Motor neuron (in vitro differentiated cells): ENCODE measurements at regions not wholly inside any gene's neighbourhood (a gene's known extent, or its start where the extent isn't known, plus 50 kb on each side); places are given as distances from the start of the nearest gene placed in this dataset.

ENCODE experiments used
- ATAC-seq, 8 experiments: fragments of 200-7000 bp; cut with Tn5 transposase; replicated peaks in 6 of 8; 2 replicates each; pipeline ENCODE4 v1.8.0; 2021; ENCODE audit warnings: mild to moderate bottlenecking in 8 of 8, moderate library complexity in 8 of 8
- H3K27ac ChIP-seq, 2 donors: fragments of 250-450 bp; sonication (Bioruptor Pico); 2 replicates each; pipeline ENCODE4 v1.9.0; 2021; ENCODE audit warnings: antibody characterized with exemption in 2 of 2, mild to moderate bottlenecking in 2 of 2, moderate library complexity in 1 of 2
- H3K4me1 ChIP-seq, 2 donors: fragments of 250-450 bp; sonication (Bioruptor Pico); replicated peaks in 1 of 2; 2 replicates each; pipeline ENCODE4 v1.6.1; 2021; ENCODE audit warnings: antibody characterized with exemption in 2 of 2, mild to moderate bottlenecking in 2 of 2, moderate library complexity in 1 of 2
- H3K4me3 ChIP-seq, 5 donors: fragments of 250-450 bp; sonication (Bioruptor Pico); 2 replicates each; pipeline ENCODE4 v1.9.0; 2021; ENCODE audit warnings: antibody characterized with exemption in 5 of 5, mild to moderate bottlenecking in 5 of 5, moderate library complexity in 4 of 5
- WGBS, 10 experiments: fragments of 450-650 bp; shearing (Covaris generic); methylation state at CpG; one replicate each; pipeline ENCODE4 v1.0.0; 2022; 5-methylcytosine and 5-hydroxymethylcytosine counted together
- in situ Hi-C, 9 experiments: fragments of 400-800 bp; cut with MboI; loops; one replicate each; pipeline ENCODE4 v1.15.0; 2021; ENCODE audit warnings: low sequenced_read_pairs in 9 of 9, low pct_unique_long_range_greater_than_20kb in 2 of 9; ENCODE audit not compliant: unreplicated experiment in 9 of 9

DNA sequence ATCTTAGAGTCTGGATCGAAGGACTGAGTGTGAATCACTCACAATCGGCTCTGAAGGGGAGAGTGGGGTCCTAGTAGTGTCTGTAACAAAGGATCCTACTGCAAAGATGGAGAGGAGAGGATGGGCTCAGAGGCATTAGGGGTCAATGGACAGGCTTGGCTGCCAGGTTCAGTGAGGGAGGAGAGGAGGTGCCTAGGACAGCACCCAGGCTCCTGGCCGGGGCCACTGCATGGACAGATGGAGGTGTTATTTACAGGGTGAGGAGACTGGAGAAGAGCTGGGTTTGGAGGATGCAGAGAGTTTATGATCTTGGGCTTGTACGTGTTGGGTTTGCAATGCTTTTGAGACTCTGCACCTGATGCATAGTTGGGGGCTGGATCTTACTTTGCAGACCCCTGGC lies 658.9 kb downstream of the PTPRU start:
- no peak overlapping the region for H3K4me3 ChIP-seq
- H3K4me1 ChIP-seq, result peaks cover 0 to 11% of the 10 kb centered on the region in 2 donors
- in situ Hi-C loops, result no loop called here
- WGBS, 10 experiments, result 0 to 100% (median 54%) methylated on average over 1 to 4 of the region's 4 CpGs; no CpG with 5 or more reads in 2 of the 10 experiments
- ATAC-seq, result no peak
- no peak overlapping the region for H3K27ac ChIP-seq

DNA sequence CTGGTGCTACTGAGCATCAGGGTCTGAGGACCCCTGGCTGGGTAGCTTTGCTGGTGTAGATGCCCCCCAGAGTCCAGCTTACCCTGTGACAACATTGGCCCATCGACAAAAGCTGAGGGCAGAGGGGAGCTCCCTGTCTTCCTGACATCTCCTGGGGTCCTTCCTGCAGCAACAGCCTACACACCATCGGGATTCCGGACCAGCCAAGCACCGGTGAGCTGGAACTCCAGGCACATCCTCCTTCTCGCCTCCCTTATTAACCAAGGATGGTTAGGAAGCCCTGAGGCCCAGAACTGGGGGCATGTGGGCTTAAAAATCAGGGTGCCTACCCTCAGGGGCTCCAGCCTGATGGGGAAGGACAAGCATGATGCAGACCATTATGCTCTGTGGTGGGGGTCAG lies 658.0 kb downstream of the PTPRU start:
- H3K4me3 ChIP-seq, result no peak overlapping the region
- H3K27ac ChIP-seq, result no peak overlapping the region
- no peak for ATAC-seq
- 0 to 90% (median 43%) methylated on average over 2 to 4 of the region's 5 CpGs; no CpG with 5 or more reads in 6 of the 10 experiments for WGBS, 10 experiments
- in situ Hi-C loops, result no loop called here
- H3K4me1 ChIP-seq, result peaks cover 0 to 9% of the 10 kb centered on the region in 2 donors

DNA sequence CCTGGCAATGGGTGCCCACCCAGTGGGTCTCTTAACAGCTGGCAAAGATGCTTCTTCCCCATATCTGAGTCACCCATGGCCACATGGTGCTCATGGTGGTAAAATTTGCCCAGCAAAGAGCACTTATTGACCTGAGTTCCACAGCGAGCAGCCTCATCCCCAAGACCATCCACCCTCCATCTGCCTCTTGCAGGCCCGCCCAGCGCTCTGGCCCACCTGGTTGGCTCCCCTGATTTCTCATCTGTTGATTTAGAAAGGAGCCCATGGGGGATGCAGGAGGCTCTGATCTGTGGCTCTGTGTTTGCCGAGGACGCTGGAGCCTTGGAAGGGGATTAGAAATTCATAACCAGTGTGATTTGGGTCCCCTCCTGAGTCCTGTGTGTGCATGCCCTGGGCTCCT lies 657.5 kb downstream of the PTPRU start:
- ATAC-seq, result no peak
- in situ Hi-C loops, result no loop called here
- WGBS, 10 experiments, result 20 to 80% (median 77%) methylated on average over 1 to 5 of the region's 5 CpGs; no CpG with 5 or more reads in 6 of the 10 experiments
- Histone ChIP-seq H3K27ac (no peak overlapping the region), H3K4me3 (no peak overlapping the region), H3K4me1 (peaks cover 0 to 9% of the 10 kb centered on the region in 2 donors)

GRCh38 chr1:29893046-29893723 lies 656.9 kb downstream of the PTPRU start:
- 0 to 82% (median 67%) methylated on average over 1 to 4 of the region's 7 CpGs; no CpG with 5 or more reads in 3 of the 10 experiments for WGBS, 10 experiments
- Histone ChIP-seq H3K27ac (no peak overlapping the region), H3K4me1 (peaks cover 0 to 9% of the 10 kb centered on the region in 2 donors), H3K4me3 (no peak overlapping the region)
- ATAC-seq, result peak in 4 of 8 experiments; percentile 16 to 94 (median 77)
- in situ Hi-C loops, result no loop called here

GRCh38 chr1:29892247-29892646 lies 655.9 kb downstream of the PTPRU start:
- Histone ChIP-seq H3K27ac (no peak overlapping the region), H3K4me3 (no peak overlapping the region), H3K4me1 (peaks cover 0 to 5% of the 10 kb centered on the region in 2 donors)
- ATAC-seq, result peak in 2 of 8 experiments; percentile 19 to 61
- WGBS, 10 experiments, result 0 to 70% (median 20%) methylated on average over 1 of the region's 1 CpG; no CpG with 5 or more reads in 6 of the 10 experiments
- in situ Hi-C loops, result no loop called here

GRCh38 chr1:29890201-29890959 lies 654.1 kb downstream of the PTPRU start:
- Histone ChIP-seq H3K4me3 (no peak overlapping the region), H3K27ac (no peak overlapping the region), H3K4me1 (no peaks in the 10 kb centered on the region)
- WGBS, 10 experiments, result 6 to 73% (median 60%) methylated on average over 2 to 6 of the region's 7 CpGs; no CpG with 5 or more reads in 4 of the 10 experiments
- ATAC-seq, result no peak
- in situ Hi-C loops, result no loop called here

DNA sequence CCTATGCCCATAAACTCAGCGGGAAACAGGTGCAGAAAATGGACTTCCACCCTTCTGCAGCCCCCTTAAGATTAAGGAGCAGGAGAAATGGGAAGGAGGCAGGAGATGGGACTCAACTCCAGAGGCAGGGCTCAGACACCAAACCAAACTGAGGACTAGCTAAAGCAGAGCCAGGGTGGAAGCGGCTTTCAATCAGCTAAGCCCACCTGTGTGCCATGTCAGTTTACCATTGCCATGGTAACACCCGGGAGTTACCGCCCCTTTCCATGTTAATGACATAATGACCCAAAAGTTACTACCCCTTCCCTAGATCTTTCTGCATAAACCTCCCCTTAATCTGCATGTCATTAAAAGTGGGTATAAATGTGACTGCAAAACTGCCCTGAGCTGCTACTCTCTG lies 653.5 kb downstream of the PTPRU start:
- peak in 1 of 8 experiments; percentile 12 for ATAC-seq
- Histone ChIP-seq H3K27ac (no peak overlapping the region), H3K4me3 (no peak overlapping the region), H3K4me1 (no peaks in the 10 kb centered on the region)
- WGBS, 10 experiments, result 0 to 85% (median 76%) methylated on average over 1 to 4 of the region's 4 CpGs; no CpG with 5 or more reads in 3 of the 10 experiments
- in situ Hi-C loops, result no loop called here

DNA sequence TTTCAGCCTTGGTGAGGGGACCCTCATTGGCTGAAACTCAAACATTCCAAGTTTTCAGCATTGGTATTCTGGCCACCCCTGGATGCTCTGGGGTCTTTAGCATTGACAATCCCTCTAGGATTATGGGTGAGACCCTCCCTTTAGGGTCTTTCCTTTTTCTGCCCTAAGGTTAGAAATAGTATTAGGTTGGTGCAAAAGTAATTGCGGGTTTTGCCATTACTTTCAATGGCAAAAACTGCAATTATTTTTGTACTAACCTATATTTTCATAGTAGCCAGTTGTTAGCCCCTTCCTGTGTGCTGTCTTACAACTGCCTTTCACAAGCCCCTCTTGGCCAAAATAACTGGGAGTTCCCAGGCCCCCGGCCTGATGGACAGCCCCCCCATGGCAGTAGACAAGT lies 648.4 kb downstream of the PTPRU start:
- ATAC-seq, result no peak
- Histone ChIP-seq H3K4me1 (peaks cover 4 to 13% of the 10 kb centered on the region in 2 donors), H3K4me3 (no peak overlapping the region), H3K27ac (no peak overlapping the region)
- in situ Hi-C loops, result no loop called here
- 33 to 100% (median 100%) methylated on average over 1 to 2 of the region's 2 CpGs; no CpG with 5 or more reads in 4 of the 10 experiments for WGBS, 10 experiments

DNA sequence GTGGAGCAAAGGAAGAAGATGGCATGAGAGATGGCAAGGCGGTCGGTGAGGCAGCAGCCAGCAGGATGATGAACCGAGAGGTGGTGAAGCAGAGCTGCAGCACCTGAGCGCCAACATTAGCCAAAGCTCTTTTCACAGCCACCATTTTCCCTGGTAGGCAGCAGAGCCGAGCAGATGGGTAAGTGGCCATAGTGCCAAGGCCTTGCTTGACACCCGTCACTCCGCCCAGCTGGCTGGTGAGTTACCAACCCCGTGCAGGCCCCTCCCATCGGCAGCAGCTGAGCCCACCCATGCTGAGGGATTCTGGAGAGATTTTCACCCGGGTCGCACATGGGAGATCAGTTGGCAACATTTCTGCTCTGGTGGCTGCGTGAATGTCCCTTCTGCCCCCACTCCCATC lies 647.7 kb downstream of the PTPRU start:
- WGBS, 10 experiments, result 42 to 92% (median 84%) methylated on average over 1 to 8 of the region's 12 CpGs; no CpG with 5 or more reads in 1 of the 10 experiments
- no peak for ATAC-seq
- in situ Hi-C loops, result no loop called here

DNA sequence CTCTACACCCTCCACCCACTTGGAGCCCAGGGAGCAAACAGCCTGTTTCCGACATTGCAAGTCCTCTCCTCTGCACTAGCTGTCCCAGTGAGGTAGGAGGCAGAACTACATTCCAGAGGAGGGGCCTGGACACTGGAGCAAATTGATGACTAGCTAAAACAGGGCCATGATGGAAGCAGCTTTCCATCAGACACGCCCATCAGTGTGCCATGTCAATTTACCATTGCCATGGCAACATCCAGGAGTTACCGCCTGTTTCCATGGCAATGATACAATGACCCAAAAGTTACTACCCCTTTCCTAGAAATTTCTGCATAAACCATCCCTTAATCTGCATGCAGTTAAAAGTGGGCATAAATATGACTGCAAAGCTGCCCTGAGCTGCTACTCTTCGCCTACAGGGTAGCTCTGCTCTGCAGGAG lies 647.1 kb downstream of the PTPRU start:
- in situ Hi-C loops, result no loop called here
- 20 to 82% (median 50%) methylated on average over 2 to 4 of the region's 4 CpGs; no CpG with 5 or more reads in 4 of the 10 experiments for WGBS, 10 experiments

More for the DNA sequence above, 647.7 kb downstream of the PTPRU start:
- no peak overlapping the region for H3K27ac ChIP-seq
- no peak overlapping the region for H3K4me3 ChIP-seq
- peaks cover 4 to 13% of the 10 kb centered on the region in 2 donors for H3K4me1 ChIP-seq

GRCh38 chr1:29880556-29880955 lies 644.2 kb downstream of the PTPRU start:
- Histone ChIP-seq H3K4me1 (peaks cover 4 to 13% of the 10 kb centered on the region in 2 donors), H3K4me3 (no peak overlapping the region), H3K27ac (no peak overlapping the region)
- 0 to 100% (median 67%) methylated on average over 1 of the region's 1 CpG; no CpG with 5 or more reads in 3 of the 10 experiments for WGBS, 10 experiments
- no peak for ATAC-seq
- in situ Hi-C loops, result no loop called here

More for the DNA sequence above, 647.1 kb downstream of the PTPRU start:
- peak; percentile 40 to 97 (median 86) for ATAC-seq
- Histone ChIP-seq H3K4me3 (no peak overlapping the region), H3K4me1 (peaks cover 4 to 13% of the 10 kb centered on the region in 2 donors), H3K27ac (no peak overlapping the region)

GRCh38 chr1:29879217-29879616 lies 642.9 kb downstream of the PTPRU start:
- WGBS, 10 experiments, result 75 to 90% (median 80%) methylated on average over 1 to 6 of the region's 8 CpGs; no CpG with 5 or more reads in 5 of the 10 experiments
- Histone ChIP-seq H3K4me3 (no peak overlapping the region), H3K4me1 (peaks cover 4 to 13% of the 10 kb centered on the region in 2 donors), H3K27ac (no peak overlapping the region)
- in situ Hi-C loops, result no loop called here
- no peak for ATAC-seq

DNA sequence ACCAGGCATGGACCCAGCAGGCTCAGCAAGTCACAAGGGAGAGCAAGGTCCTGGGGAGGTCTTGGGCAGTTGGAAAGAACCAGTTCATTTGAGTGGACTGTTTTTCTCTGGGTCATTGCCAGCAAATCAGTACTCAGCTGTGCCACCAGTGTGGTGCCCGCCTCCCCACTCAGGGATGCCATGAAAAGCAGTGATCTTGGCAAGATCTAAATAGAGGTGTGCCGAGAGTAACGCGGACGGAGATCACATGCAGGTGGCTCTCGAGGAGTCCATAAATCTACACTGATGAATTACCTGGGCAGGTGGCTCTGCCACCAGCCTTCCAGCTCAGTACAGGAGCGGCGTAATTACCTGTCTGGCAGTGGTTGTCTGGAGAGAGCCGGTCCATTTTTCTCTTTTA lies 642.2 kb downstream of the PTPRU start:
- Histone ChIP-seq H3K4me1 (peaks cover 4 to 10% of the 10 kb centered on the region in 2 donors), H3K27ac (no peak overlapping the region), H3K4me3 (no peak overlapping the region)
- in situ Hi-C loops, result no loop called here
- 60 to 96% (median 91%) methylated on average over 1 to 9 of the region's 9 CpGs; no CpG with 5 or more reads in 5 of the 10 experiments for WGBS, 10 experiments
- ATAC-seq, result no peak
